ENCODE measurements at regions not wholly inside any gene's neighbourhood (a gene's known extent, or its start where the extent isn't known, plus 50 kb on each side); places are given as distances from the start of the nearest gene placed in this dataset.
"Not testable (repeated sequence)": the region's sequence is repeated elsewhere in the genome, so short reads cannot be mapped to it uniquely, and the experiment has no call there.

- not testable (repeated sequence) for DNase-seq (ENCODE audit: low read depth in 1 of 2, low spot score in 1 of 2)
These were observed 158.3 kb upstream of the POTEB2 start for GRCh38 chr15:21024235-21024987.

- DNase-seq (ENCODE audit: low read depth in 1 of 2, low spot score in 1 of 2) = not testable (repeated sequence)
These were observed 152.1 kb upstream of the POTEB2 start for GRCh38 chr15:21018176-21018575.

- DNase-seq (ENCODE audit: low read depth in 1 of 2, low spot score in 1 of 2) = not testable (repeated sequence)
These were observed 151.2 kb upstream of the POTEB2 start for GRCh38 chr15:21017326-21017725.

- not testable (repeated sequence) for DNase-seq (ENCODE audit: low read depth in 1 of 2, low spot score in 1 of 2)
These were observed 150.5 kb upstream of the POTEB2 start for GRCh38 chr15:21016589-21016988.

GRCh38 chr15:21015171-21015570 is 149.1 kb upstream of the POTEB2 start:
- not testable (repeated sequence) for DNase-seq (ENCODE audit: low read depth in 1 of 2, low spot score in 1 of 2)

GRCh38 chr15:21013308-21013707 is 147.2 kb upstream of the POTEB2 start:
- not testable (repeated sequence) for DNase-seq (ENCODE audit: low read depth in 1 of 2, low spot score in 1 of 2)

GRCh38 chr15:21009651-21010050 is 143.5 kb upstream of the POTEB2 start:
- DNase-seq (ENCODE audit: low read depth in 1 of 2, low spot score in 1 of 2) = not testable (repeated sequence)

GRCh38 chr15:21003459-21003858 is 137.3 kb upstream of the POTEB2 start:
- not testable (repeated sequence) for DNase-seq (ENCODE audit: low read depth in 1 of 2, low spot score in 1 of 2)

GRCh38 chr15:21001950-21002349 is 135.8 kb upstream of the POTEB2 start:
- not testable (repeated sequence) for DNase-seq (ENCODE audit: low read depth in 1 of 2, low spot score in 1 of 2)

- not testable (repeated sequence) for DNase-seq (ENCODE audit: low read depth in 1 of 2, low spot score in 1 of 2)
These were observed 125.6 kb upstream of the POTEB2 start for GRCh38 chr15:20991691-20992090.

GRCh38 chr15:20991253-20991652 is 125.1 kb upstream of the POTEB2 start:
- not testable (repeated sequence) for DNase-seq (ENCODE audit: low read depth in 1 of 2, low spot score in 1 of 2)

- not testable (repeated sequence) for DNase-seq (ENCODE audit: low read depth in 1 of 2, low spot score in 1 of 2)
These were observed 120.7 kb upstream of the POTEB2 start for GRCh38 chr15:20986775-20987174.

- not testable (repeated sequence) for DNase-seq (ENCODE audit: low read depth in 1 of 2, low spot score in 1 of 2)
These were observed 111.9 kb upstream of the POTEB2 start for GRCh38 chr15:20978057-20978456.

- DNase-seq (ENCODE audit: low read depth in 1 of 2, low spot score in 1 of 2) = not testable (repeated sequence)
These were observed 106.6 kb upstream of the POTEB2 start for GRCh38 chr15:20972762-20973161.

GRCh38 chr15:20959299-20959698 is 93.2 kb upstream of the POTEB2 start:
- not testable (repeated sequence) for DNase-seq (ENCODE audit: low read depth in 1 of 2, low spot score in 1 of 2)

GRCh38 chr15:20929322-20929721 is 63.2 kb upstream of the POTEB2 start:
- not testable (repeated sequence) for DNase-seq (ENCODE audit: low read depth in 1 of 2, low spot score in 1 of 2)

Data from activated CD4-positive, alpha-beta T cell treated with anti-CD3 and anti-CD28 coated beads, Interleukin-2, amount 50 U/mL, for 24 hours (primary cell).